Osteocyte (in vitro differentiated cells): ENCODE measurements at regions not wholly inside any gene's neighbourhood (a gene's known extent, or its start where the extent isn't known, plus 50 kb on each side); places are given as distances from the start of the nearest gene placed in this dataset.

Experiments used
- DNase-seq: peaks from one replicate; pipeline ENCODE4 v3.0.0; 2021; ENCODE audit warnings: mixed read lengths; ENCODE audit not compliant: unreplicated experiment; ENCODE audit errors: extremely low spot score
- H3K27ac Mint-ChIP-seq: one replicate; pipeline ENCODE4 v1.8.0; 2021; ENCODE audit warnings: mild to moderate bottlenecking, mixed read lengths; ENCODE audit not compliant: unreplicated experiment
- H3K27me3 Mint-ChIP-seq: one replicate; pipeline ENCODE4 v1.8.0; 2021; ENCODE audit warnings: mixed read lengths; ENCODE audit not compliant: unreplicated experiment
- H3K36me3 Mint-ChIP-seq: one replicate; pipeline ENCODE4 v1.8.0; 2021; ENCODE audit warnings: mixed read lengths; ENCODE audit not compliant: unreplicated experiment
- H3K4me1 Mint-ChIP-seq: one replicate; pipeline ENCODE4 v1.8.0; 2021; ENCODE audit warnings: mixed read lengths; ENCODE audit not compliant: unreplicated experiment
- H3K4me3 Mint-ChIP-seq: one replicate; pipeline ENCODE4 v1.8.0; 2021; ENCODE audit warnings: mild to moderate bottlenecking, moderate library complexity, mixed read lengths; ENCODE audit not compliant: unreplicated experiment
- H3K9me3 Mint-ChIP-seq: one replicate; pipeline ENCODE4 v1.8.0; 2021; ENCODE audit warnings: mixed read lengths; ENCODE audit not compliant: unreplicated experiment
- CTCF ChIP-seq: fragments of 200-600 bp; sonication (generic); IDR thresholded peaks from 2 replicates; pipeline ENCODE4 v1.5.0; 2021; ENCODE audit warnings: antibody characterized with exemption, mild to moderate bottlenecking, moderate library complexity

GRCh38 chr7:156220701-156221100, 408.4 kb upstream of the SHH start:
- peak; percentile 32 for DNase-seq
- Mint-ChIP-seq H3K9me3 (peaks cover 7% of the 10 kb centered on the region), H3K4me1 (no peaks in the 10 kb centered on the region), H3K36me3 (no peaks in the 10 kb centered on the region), H3K27ac (no peak overlapping the region), H3K27me3 (no peaks in the 10 kb centered on the region), H3K4me3 (no peak overlapping the region)
- no peak for TF ChIP-seq CTCF

GRCh38 chr7:156220078-156220605, 407.9 kb upstream of the SHH start:
- no peak overlapping the region for H3K27ac Mint-ChIP-seq
- TF ChIP-seq CTCF: no peak
- DNase-seq: peak; percentile 54
- H3K4me3 Mint-ChIP-seq: no peak overlapping the region
- H3K27me3 Mint-ChIP-seq: no peaks in the 10 kb centered on the region
- H3K4me1 Mint-ChIP-seq: no peaks in the 10 kb centered on the region
- peaks cover 7% of the 10 kb centered on the region for H3K9me3 Mint-ChIP-seq
- H3K36me3 Mint-ChIP-seq: no peaks in the 10 kb centered on the region

GRCh38 chr7:156219307-156220077, 407.2 kb upstream of the SHH start:
- DNase-seq: peak; percentile 66
- TF ChIP-seq CTCF: no peak
- H3K4me1 Mint-ChIP-seq: no peaks in the 10 kb centered on the region
- H3K9me3 Mint-ChIP-seq: peaks cover 7% of the 10 kb centered on the region
- no peaks in the 10 kb centered on the region for H3K36me3 Mint-ChIP-seq
- no peaks in the 10 kb centered on the region for H3K27me3 Mint-ChIP-seq
- H3K27ac Mint-ChIP-seq: no peak overlapping the region
- no peak overlapping the region for H3K4me3 Mint-ChIP-seq

- Mint-ChIP-seq H3K9me3 (peaks cover 7% of the 10 kb centered on the region), H3K4me1 (no peaks in the 10 kb centered on the region), H3K27me3 (no peaks in the 10 kb centered on the region), H3K27ac (no peak overlapping the region), H3K36me3 (no peaks in the 10 kb centered on the region), H3K4me3 (no peak overlapping the region)
- no peak for TF ChIP-seq CTCF
- peak; percentile 66 for DNase-seq
Measured at GRCh38 chr7:156218544-156219306, 406.5 kb upstream of the SHH start.

GRCh38 chr7:156217803-156218202, 405.5 kb upstream of the SHH start:
- Mint-ChIP-seq H3K27ac (no peak overlapping the region), H3K36me3 (no peaks in the 10 kb centered on the region), H3K4me1 (no peaks in the 10 kb centered on the region), H3K9me3 (peaks cover 7% of the 10 kb centered on the region), H3K27me3 (no peaks in the 10 kb centered on the region), H3K4me3 (no peak overlapping the region)
- DNase-seq: no peak
- TF ChIP-seq CTCF: no peak
